22Rv1 (cell line): ENCODE measurements at regions not wholly inside any gene's neighbourhood (a gene's known extent, or its start where the extent isn't known, plus 50 kb on each side); places are given as distances from the start of the nearest gene placed in this dataset.

ENCODE experiments used
- CTCF ChIP-seq: fragments of 450-650 bp; IDR thresholded peaks from 2 replicates; pipeline ENCODE4 v1.5.1; 2017; ENCODE audit warnings: mild to moderate bottlenecking
- ZFX ChIP-seq: fragments of 450-650 bp; IDR thresholded peaks from 2 replicates; pipeline ENCODE4 v1.6.1; 2017; ENCODE audit warnings: antibody characterized with exemption, borderline replicate concordance

GRCh38 chr7:126368-126767 is 66.0 kb upstream of the FAM20C start:
- no peak for TF ChIP-seq CTCF
- no peak for TF ChIP-seq ZFX
